Muscle layer of colon (tissue), 2 donors: ENCODE measurements at regions not wholly inside any gene's neighbourhood (a gene's known extent, or its start where the extent isn't known, plus 50 kb on each side); places are given as distances from the start of the nearest gene placed in this dataset.
A peak's percentile ranks its signal among the peaks of the same experiment; 100 is the strongest.

Source experiments
- H3K27ac ChIP-seq: one replicate; pipeline ENCODE4 v1.7.0; 2013; ENCODE audit warnings: low read depth, mild to moderate bottlenecking, low read length, moderate library complexity
- H3K27me3 ChIP-seq, 2 donors: one replicate each; pipeline ENCODE4 v1.7.0; 2013; ENCODE audit warnings: low read length in 2 of 2, mild to moderate bottlenecking in 2 of 2; ENCODE audit not compliant: insufficient read depth in 2 of 2, control insufficient read depth in 1 of 2
- H3K36me3 ChIP-seq: one replicate; pipeline ENCODE4 v1.7.0; 2013; ENCODE audit warnings: mild to moderate bottlenecking, low read length; ENCODE audit not compliant: insufficient read depth
- H3K4me1 ChIP-seq: one replicate; pipeline ENCODE4 v1.7.0; 2013; ENCODE audit warnings: mild to moderate bottlenecking, low read length; ENCODE audit not compliant: insufficient read depth
- H3K4me3 ChIP-seq, 2 donors: one replicate each; pipeline ENCODE4 v1.7.0; 2013; ENCODE audit warnings: low read length in 2 of 2, low read depth in 1 of 2, mild to moderate bottlenecking in 1 of 2, moderate library complexity in 1 of 2
- H3K9ac ChIP-seq: one replicate; pipeline ENCODE4 v1.7.0; 2013; ENCODE audit warnings: low read length
- H3K9me3 ChIP-seq: one replicate; pipeline ENCODE4 v1.7.0; 2013; ENCODE audit warnings: mild to moderate bottlenecking, low read length
- donor health status: abdominal sarcoma.
- donor health status: Adenocarcinoma of cecum.

DNA sequence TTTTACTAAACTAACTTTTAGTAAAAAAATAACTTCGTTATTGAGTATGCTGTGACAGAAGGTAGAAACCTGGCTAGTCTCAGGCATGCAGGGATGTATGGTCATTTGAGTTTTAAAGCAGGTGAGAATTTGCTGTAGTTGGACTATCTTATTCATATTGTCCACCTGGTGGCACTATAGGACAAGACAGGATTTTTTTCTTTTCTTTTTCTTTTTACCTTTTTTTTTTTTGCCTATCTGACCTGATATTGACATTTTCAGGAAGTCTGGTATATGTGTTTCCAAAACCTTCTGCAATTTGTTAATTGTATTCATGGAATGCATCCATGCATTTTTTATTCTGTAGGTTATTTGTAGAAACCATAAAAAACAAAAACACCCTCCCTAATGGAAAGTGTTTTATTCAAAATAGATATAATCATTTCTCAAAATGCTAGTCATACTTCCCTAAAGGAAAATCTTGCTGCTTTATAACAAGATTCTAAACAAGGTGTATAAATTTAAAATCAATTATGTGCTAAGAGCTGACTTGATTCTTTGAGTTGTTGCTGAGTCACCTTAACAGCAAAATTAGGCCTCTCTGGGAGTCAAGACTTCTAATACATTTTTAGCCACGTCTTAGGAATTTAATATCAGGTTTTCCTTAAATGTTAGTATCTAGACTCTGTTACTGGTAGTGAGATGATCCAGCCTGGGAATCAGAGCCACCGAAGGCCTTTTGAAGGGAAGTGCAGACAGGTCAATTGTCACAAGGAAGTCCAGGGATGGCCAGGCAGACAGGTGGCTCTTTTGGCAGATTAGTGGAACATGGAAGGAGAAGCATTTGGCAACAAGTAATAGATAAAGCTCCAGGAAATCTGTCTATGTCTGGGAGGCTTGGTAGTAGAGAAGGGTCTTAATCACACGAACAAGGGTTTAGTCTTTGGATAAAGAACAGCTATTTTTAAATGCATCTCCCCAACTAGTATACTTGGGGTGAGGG is 201.3 kb upstream of the GNPDA2 start:
- H3K4me1 ChIP-seq = no peaks in the 10 kb centered on the region
- H3K27me3 ChIP-seq = no peaks in the 10 kb centered on the region

GRCh38 chr4:44916411-44916810 is 190.1 kb upstream of the GNPDA2 start:
- no peak overlapping the region for H3K27ac ChIP-seq

More for the DNA sequence above, 201.3 kb upstream of the GNPDA2 start:
- Histone ChIP-seq H3K4me3 (no peak overlapping the region), H3K36me3 (no peaks in the 10 kb centered on the region), H3K9me3 (no peaks in the 10 kb centered on the region), H3K9ac (no peak overlapping the region), H3K27ac (no peak overlapping the region)

DNA sequence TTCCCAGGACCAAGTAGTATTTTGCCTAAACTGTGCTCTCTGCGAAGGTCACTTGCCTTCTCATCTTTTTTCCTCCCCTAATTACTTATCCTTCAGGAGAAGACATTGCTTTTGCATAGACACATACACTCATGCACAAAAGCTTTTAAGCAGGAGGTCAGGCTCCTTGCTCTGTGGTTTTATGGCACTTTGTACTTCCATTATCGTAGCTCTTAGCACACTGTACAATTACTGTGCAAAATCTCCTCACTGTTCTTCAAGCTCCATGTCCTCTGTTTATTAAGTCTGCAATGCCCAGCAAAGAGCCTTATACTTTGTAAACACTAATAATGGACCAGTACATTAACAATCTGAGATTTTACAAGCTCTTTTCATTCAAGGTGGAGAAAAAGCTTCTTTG is 188.4 kb upstream of the GNPDA2 start:
- Histone ChIP-seq H3K27ac (no peak overlapping the region), H3K9me3 (no peaks in the 10 kb centered on the region), H3K4me1 (no peaks in the 10 kb centered on the region), H3K9ac (no peak overlapping the region), H3K27me3 (no peaks in the 10 kb centered on the region), H3K36me3 (no peaks in the 10 kb centered on the region), H3K4me3 (no peak overlapping the region)

More at GRCh38 chr4:44916411-44916810, 190.1 kb upstream of the GNPDA2 start:
- Histone ChIP-seq H3K27me3 (no peaks in the 10 kb centered on the region), H3K4me1 (no peaks in the 10 kb centered on the region), H3K9ac (no peak overlapping the region), H3K9me3 (no peaks in the 10 kb centered on the region), H3K36me3 (no peaks in the 10 kb centered on the region), H3K4me3 (peak overlapping the region; percentile 7 to 53)

DNA sequence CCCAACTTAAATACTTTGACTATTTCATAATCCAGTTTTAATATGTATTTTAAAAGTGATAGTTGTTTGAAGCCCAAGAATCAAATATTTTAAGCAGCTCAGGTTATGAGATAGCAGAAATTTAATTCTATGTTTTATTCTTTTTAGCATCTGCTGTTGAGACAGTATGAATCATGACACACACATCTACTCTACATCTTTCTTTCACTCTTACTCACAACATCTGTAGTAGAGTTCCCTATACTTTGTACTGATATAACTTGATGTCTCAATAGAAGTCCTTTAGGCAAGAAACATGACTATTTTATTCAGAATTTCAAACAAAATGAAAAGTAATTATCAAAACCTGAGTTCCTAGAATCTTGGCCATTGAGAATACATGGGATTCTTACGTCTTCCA is 187.9 kb upstream of the GNPDA2 start:
- no peaks in the 10 kb centered on the region for H3K27me3 ChIP-seq
- H3K27ac ChIP-seq = no peak overlapping the region
- H3K9ac ChIP-seq = no peak overlapping the region

DNA sequence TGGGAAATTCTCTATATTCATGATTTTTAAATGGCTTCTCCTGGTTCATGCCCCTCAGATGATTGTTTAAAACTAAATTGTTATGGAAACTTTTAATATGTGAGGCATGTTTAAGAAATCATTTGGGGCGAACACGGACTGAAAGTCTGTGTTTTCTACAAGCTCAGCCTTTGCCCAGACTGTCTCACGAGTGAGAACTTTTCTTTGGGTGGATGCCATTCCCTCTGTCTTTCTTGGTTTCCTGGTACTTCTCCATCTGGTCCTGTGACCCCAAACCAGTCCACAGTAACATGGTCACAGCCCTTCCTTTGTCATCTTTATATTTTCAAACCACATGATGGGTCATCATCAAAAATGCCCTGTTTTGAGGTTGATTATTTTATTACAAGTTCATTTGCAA is 186.6 kb upstream of the GNPDA2 start:
- no peaks in the 10 kb centered on the region for H3K36me3 ChIP-seq
- H3K9me3 ChIP-seq = no peaks in the 10 kb centered on the region
- no peak overlapping the region for H3K9ac ChIP-seq
- no peak overlapping the region for H3K4me3 ChIP-seq
- no peaks in the 10 kb centered on the region for H3K27me3 ChIP-seq
- no peaks in the 10 kb centered on the region for H3K4me1 ChIP-seq
- no peak overlapping the region for H3K27ac ChIP-seq

More for the DNA sequence above, 187.9 kb upstream of the GNPDA2 start:
- H3K36me3 ChIP-seq = no peaks in the 10 kb centered on the region
- no peak overlapping the region for H3K4me3 ChIP-seq
- no peaks in the 10 kb centered on the region for H3K9me3 ChIP-seq
- no peaks in the 10 kb centered on the region for H3K4me1 ChIP-seq

DNA sequence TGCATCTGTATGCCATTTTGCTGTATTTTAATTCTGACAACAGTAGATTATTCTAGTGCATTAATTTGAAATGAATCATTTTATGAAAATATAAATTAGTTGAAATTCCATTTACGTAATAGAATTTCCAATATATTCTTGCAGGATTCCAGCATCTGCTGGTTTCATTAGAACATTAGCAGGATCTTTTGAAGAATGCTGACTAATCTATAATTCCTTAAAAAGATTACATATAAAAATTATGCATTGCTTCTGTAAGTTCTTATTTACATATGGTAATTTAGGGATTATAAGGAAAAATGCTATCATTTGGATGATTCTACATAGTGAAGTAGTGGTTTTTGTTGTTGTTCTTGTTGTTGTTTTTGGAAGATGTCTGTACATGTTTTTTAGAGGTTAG is 182.2 kb upstream of the GNPDA2 start:
- no peak overlapping the region for H3K9ac ChIP-seq
- H3K36me3 ChIP-seq = no peaks in the 10 kb centered on the region
- H3K27ac ChIP-seq = no peak overlapping the region
- H3K27me3 ChIP-seq = no peaks in the 10 kb centered on the region
- no peak overlapping the region for H3K4me3 ChIP-seq
- H3K4me1 ChIP-seq = no peaks in the 10 kb centered on the region
- no peaks in the 10 kb centered on the region for H3K9me3 ChIP-seq

- Histone ChIP-seq H3K4me1 (no peaks in the 10 kb centered on the region), H3K27ac (no peak overlapping the region), H3K4me3 (no peak overlapping the region), H3K36me3 (no peaks in the 10 kb centered on the region), H3K27me3 (no peaks in the 10 kb centered on the region), H3K9me3 (no peaks in the 10 kb centered on the region), H3K9ac (no peak overlapping the region)
These were observed 145.9 kb upstream of the GNPDA2 start for GRCh38 chr4:44872246-44872645.

GRCh38 chr4:44871133-44871532 is 144.8 kb upstream of the GNPDA2 start:
- Histone ChIP-seq H3K4me1 (no peaks in the 10 kb centered on the region), H3K9ac (no peak overlapping the region), H3K27ac (no peak overlapping the region), H3K9me3 (no peaks in the 10 kb centered on the region), H3K4me3 (no peak overlapping the region), H3K36me3 (no peaks in the 10 kb centered on the region), H3K27me3 (no peaks in the 10 kb centered on the region)

GRCh38 chr4:44869985-44870384 is 143.6 kb upstream of the GNPDA2 start:
- Histone ChIP-seq H3K27me3 (no peaks in the 10 kb centered on the region), H3K4me3 (no peak overlapping the region), H3K9me3 (no peaks in the 10 kb centered on the region), H3K27ac (no peak overlapping the region), H3K36me3 (no peaks in the 10 kb centered on the region), H3K9ac (no peak overlapping the region), H3K4me1 (no peaks in the 10 kb centered on the region)

GRCh38 chr4:44869222-44869882 is 143.0 kb upstream of the GNPDA2 start:
- no peaks in the 10 kb centered on the region for H3K36me3 ChIP-seq
- H3K9ac ChIP-seq = no peak overlapping the region
- H3K27ac ChIP-seq = no peak overlapping the region
- H3K9me3 ChIP-seq = no peaks in the 10 kb centered on the region
- no peaks in the 10 kb centered on the region for H3K27me3 ChIP-seq
- no peak overlapping the region for H3K4me3 ChIP-seq
- H3K4me1 ChIP-seq = no peaks in the 10 kb centered on the region

DNA sequence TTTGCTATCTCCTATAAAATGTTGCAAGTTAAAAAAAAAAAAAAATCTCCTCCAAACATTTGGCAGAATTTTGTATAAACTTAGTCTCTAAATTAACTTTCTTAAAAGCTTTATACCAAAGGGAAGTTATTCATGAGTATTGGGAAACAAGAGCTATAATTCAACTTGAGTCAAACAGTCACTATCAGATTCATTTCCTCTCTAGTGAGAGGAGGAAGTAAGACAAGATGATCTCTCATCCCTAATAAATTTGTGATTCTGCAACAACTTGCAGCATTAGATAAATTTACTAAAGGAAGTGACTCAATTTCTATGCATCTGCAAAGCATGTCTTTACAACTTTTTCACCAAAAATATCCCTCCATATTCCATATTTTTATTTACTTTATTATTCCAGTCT is 135.4 kb upstream of the GNPDA2 start:
- H3K27ac ChIP-seq = no peak overlapping the region
- no peaks in the 10 kb centered on the region for H3K36me3 ChIP-seq
- no peaks in the 10 kb centered on the region for H3K4me1 ChIP-seq
- no peaks in the 10 kb centered on the region for H3K27me3 ChIP-seq
- no peaks in the 10 kb centered on the region for H3K9me3 ChIP-seq
- no peak overlapping the region for H3K9ac ChIP-seq
- no peak overlapping the region for H3K4me3 ChIP-seq
